HEK293T (cell line): ENCODE measurements at regions not wholly inside any gene's neighbourhood (a gene's known extent, or its start where the extent isn't known, plus 50 kb on each side); places are given as distances from the start of the nearest gene placed in this dataset.

Experiments
- CTCF ChIA-PET: fragments of 350-600 bp; formaldehyde crosslinking; extraction: SDS; loops from one replicate; lab custom pipeline; 2021; ENCODE audit warnings: antibody characterized with exemption, inconsistent platforms; lab: Yijun Ruan, JAX
- POLR2A ChIA-PET: fragments of 350-600 bp; formaldehyde crosslinking; extraction: SDS; loops from one replicate; lab custom pipeline; 2020; ENCODE audit warnings: antibody characterized with exemption, inconsistent platforms; lab: Yijun Ruan, JAX
- DNase-seq: peaks from one replicate; pipeline ENCODE4 v3.0.0; 2012; ENCODE audit warnings: mixed read lengths; ENCODE audit errors: extremely low spot score
- ARNT ChIP-seq: fragments of 450-650 bp; IDR thresholded peaks from 2 replicates; pipeline ENCODE4 v1.6.1; 2017; ENCODE audit warnings: mild to moderate bottlenecking
- BHLHE40 ChIP-seq: fragments of 450-650 bp; IDR thresholded peaks from 2 replicates; pipeline ENCODE4 v1.6.1; 2016; ENCODE audit warnings: mild to moderate bottlenecking, moderate library complexity, borderline replicate concordance
- CTBP1 ChIP-seq: fragments of 450-650 bp; IDR thresholded peaks from 2 replicates; pipeline ENCODE4 v1.6.1; 2016; ENCODE audit warnings: borderline replicate concordance
- ELF4 ChIP-seq: fragments of 450-650 bp; IDR thresholded peaks from 2 replicates; pipeline ENCODE4 v1.6.1; 2017; ENCODE audit warnings: antibody characterized with exemption
- FOXA1 ChIP-seq: fragments of 450-650 bp; IDR thresholded peaks from 2 replicates; pipeline ENCODE4 v1.6.1; 2016; ENCODE audit warnings: mild to moderate bottlenecking
- FOXK2 ChIP-seq: fragments of 450-650 bp; IDR thresholded peaks from 2 replicates; pipeline ENCODE4 v1.6.1; 2016; ENCODE audit warnings: mild to moderate bottlenecking
- FOXM1 ChIP-seq: fragments of 450-650 bp; IDR thresholded peaks from 2 replicates; pipeline ENCODE4 v1.6.1; 2017; ENCODE audit warnings: mild to moderate bottlenecking, borderline replicate concordance
- HDGF ChIP-seq: fragments of 450-650 bp; IDR thresholded peaks from 2 replicates; pipeline ENCODE4 v1.6.1; 2017; ENCODE audit warnings: antibody characterized with exemption, borderline replicate concordance
- L3MBTL2 ChIP-seq: fragments of 450-650 bp; conservative IDR thresholded peaks from 2 replicates; pipeline ENCODE4 v1.6.1; 2016; ENCODE audit warnings: mild to moderate bottlenecking
- LEF1 ChIP-seq: fragments of 450-650 bp; IDR thresholded peaks from 2 replicates; pipeline ENCODE4 v1.6.1; 2017; ENCODE audit warnings: mild to moderate bottlenecking, borderline replicate concordance
- NFRKB ChIP-seq: fragments of 450-650 bp; IDR thresholded peaks from 2 replicates; pipeline ENCODE4 v1.6.1; 2016; ENCODE audit warnings: mild to moderate bottlenecking, moderate library complexity
- SP1 ChIP-seq: fragments of 450-650 bp; IDR thresholded peaks from 2 replicates; pipeline ENCODE4 v1.6.1; 2017
- SUZ12 ChIP-seq: fragments of 450-650 bp; IDR thresholded peaks from 2 replicates; pipeline ENCODE4 v1.6.1; 2016; ENCODE audit warnings: mild to moderate bottlenecking
- TARDBP ChIP-seq: fragments of 450-650 bp; IDR thresholded peaks from 2 replicates; pipeline ENCODE4 v1.6.1; 2016
- ZNF384 ChIP-seq: fragments of 450-650 bp; IDR thresholded peaks from 2 replicates; pipeline ENCODE4 v1.6.1; 2016
- TF ChIP-seq, protein P1 (sequence below): fragments of 450-650 bp; IDR thresholded peaks from 2 replicates; pipeline ENCODE4 v1.6.1; 2016

DNA sequence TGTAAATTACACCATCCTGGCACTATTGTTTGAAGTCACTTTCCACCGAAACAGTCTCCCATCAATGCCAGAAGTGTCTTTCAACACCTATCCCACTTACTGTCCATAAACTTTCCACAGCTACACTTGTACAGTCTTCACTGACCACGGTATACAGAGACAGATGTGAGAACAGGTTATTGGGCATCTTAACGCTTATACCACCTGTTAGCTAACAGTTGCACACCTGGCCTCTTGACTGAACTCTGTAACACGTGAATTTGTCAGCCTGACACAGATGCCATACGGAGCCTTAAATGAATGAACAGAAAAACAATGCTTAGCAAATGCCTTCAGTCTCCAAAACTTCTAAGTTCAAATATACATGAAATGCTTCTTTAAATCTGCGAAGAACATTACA is 440.5 kb downstream of the SHQ1 start:
- TF ChIP-seq FOXM1 (no peak), NFRKB (no peak)
- TF ChIP-seq, protein P1, sequence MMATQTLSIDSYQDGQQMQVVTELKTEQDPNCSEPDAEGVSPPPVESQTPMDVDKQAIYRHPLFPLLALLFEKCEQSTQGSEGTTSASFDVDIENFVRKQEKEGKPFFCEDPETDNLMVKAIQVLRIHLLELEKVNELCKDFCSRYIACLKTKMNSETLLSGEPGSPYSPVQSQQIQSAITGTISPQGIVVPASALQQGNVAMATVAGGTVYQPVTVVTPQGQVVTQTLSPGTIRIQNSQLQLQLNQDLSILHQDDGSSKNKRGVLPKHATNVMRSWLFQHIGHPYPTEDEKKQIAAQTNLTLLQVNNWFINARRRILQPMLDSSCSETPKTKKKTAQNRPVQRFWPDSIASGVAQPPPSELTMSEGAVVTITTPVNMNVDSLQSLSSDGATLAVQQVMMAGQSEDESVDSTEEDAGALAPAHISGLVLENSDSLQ, result no peak
- ChIA-PET CTCF (no interaction called here), POLR2A (no interaction called here)
- no peak for DNase-seq

DNA sequence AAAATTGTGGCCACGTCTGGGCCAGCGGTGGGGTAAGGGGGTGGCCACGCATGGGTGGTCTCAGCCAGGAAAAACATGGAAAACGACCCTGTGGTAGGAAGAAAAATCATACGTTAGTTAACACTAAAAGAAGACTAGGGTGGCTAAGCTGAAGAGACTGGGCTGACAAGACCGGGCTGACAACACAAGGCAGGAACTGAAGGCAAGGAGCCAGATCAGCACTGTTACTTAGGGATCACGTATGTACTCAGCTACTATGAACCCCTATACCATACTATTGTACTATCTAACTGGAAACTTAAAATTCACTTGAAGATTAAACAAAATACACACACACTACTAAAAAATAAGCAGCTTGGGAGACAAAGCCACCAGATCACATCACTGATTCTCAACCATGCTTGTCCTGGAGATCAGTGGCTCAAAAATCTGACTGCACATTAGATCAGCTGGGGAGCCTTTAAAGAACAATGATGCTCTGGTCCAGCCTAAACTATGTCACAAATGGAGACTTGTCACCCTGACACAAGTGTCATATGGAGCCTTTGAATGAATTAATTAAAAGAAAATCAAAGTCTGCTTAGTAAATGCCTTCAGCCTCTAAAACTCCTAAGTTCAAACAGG is 442.2 kb downstream of the SHQ1 start:
- ChIA-PET POLR2A (no interaction called here), CTCF (no interaction called here)
- TF ChIP-seq CTBP1 (no peak), TARDBP (no peak), FOXK2 (no peak), BHLHE40 (no peak), SUZ12 (no peak), ARNT (no peak), FOXA1 (no peak), ELF4 (no peak), NFRKB (no peak), L3MBTL2 (no peak), ZNF384 (no peak), HDGF (no peak), LEF1 (no peak), SP1 (no peak), FOXM1 (no peak)
- TF ChIP-seq, protein P1, result no peak
- no peak for DNase-seq

DNA sequence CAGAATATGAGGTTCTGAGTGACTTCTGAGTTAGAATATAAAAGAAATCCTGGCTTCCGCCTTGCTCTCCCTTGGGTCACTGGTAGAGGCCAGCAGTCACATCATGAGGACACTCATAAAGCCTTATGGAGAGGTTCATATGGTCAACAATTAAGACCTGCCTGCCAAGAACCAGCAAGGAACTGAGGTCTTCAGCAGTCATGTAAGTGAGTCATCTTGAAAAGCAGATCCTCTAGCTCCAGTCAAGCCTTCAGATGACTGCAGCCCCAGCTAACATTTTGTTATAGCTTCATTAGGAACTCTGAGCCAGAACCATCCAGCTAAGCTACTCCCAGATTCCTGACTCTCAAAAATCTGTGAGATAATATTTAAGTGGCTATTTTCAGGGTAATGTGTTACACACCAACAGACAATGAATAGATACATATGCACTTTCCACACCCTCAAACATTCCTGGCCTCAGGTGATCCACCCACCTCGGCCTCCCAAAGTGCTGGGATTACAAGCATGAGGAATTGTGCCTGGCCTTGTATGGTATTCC is 447.2 kb downstream of the SHQ1 start:
- no peak for TF ChIP-seq CTBP1
- TF ChIP-seq ELF4, result no peak
- TF ChIP-seq, protein P1, result no peak
- no peak for DNase-seq
- POLR2A ChIA-PET, result no interaction called here
- CTCF ChIA-PET, result no interaction called here

DNA sequence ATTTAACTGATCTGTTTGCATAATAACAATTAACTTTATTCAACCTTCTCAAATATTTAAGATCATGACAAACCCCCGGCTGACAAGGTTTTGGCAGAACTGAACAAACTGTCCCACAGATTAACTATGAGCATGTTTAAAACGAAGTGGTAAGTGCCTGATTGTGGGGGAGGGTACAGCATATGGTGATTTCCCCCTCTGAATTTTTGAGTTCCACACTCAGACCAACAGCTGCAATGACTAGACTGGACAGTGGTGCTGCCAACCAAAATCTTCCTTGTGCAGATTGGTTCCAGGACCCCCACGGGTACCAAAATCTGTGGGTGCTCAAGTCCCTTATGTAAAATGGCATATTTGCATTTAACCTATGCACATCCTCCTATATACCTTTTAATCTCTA is 449.5 kb downstream of the SHQ1 start:
- CTCF ChIA-PET, result no interaction called here
- no peak for DNase-seq
- TF ChIP-seq TARDBP (no peak), ELF4 (no peak), SP1 (no peak), FOXK2 (no peak), FOXA1 (no peak), BHLHE40 (no peak), NFRKB (no peak), SUZ12 (no peak), HDGF (no peak), CTBP1 (no peak), ARNT (no peak), LEF1 (no peak), ZNF384 (no peak), FOXM1 (no peak)
- TF ChIP-seq, protein P1, result no peak
- POLR2A ChIA-PET, result no interaction called here

DNA sequence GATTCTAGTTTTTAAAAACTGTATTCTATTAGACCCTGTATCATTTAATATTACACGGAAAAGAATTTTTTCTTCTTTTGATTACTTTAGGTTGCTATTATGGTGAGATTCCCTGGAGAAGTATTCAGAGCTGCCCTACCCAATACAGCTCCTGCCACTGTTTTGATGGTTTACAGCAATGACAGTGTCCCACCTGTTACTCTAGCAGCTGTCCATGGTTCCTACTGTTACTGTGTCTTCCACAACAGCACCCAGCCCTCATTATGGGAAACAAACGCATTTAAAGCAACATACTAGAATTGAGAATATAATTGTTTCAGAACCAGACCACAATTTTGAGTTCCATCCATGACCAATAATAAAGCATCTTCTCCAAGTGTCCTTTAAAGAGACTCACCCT is 450.7 kb downstream of the SHQ1 start:
- ChIA-PET POLR2A (no interaction called here), CTCF (no interaction called here)
- no peak for TF ChIP-seq ARNT
- no peak for DNase-seq

DNA sequence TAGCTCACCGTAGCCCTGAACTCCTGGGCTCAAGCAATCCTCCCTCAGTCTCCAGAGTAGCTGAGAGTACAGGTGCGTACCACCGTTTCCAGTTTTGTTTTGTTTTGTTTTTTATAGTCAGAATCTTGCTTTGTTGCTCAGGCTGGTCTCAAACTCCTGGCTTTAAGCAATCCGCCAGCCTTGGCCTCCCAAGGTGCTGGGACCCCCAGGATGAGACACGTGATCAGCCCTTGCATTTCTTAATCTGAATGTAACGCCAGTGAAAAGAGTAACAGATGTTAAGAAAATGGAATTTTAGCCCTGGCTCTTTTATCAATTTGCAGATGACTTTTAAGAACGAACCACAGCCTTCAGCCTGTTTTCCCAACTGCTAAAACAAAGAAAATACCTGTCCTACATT is 451.3 kb downstream of the SHQ1 start:
- no peak for TF ChIP-seq HDGF
- no peak for TF ChIP-seq TARDBP
- no peak for TF ChIP-seq FOXK2
- TF ChIP-seq LEF1, result no peak
- no peak for TF ChIP-seq FOXA1
- no peak for TF ChIP-seq SUZ12
- TF ChIP-seq CTBP1, result no peak
- no peak for TF ChIP-seq SP1
- no peak for TF ChIP-seq L3MBTL2
- TF ChIP-seq ZNF384, result no peak
- no peak for TF ChIP-seq ARNT
- no peak for TF ChIP-seq FOXM1
- no peak for TF ChIP-seq NFRKB
- CTCF ChIA-PET, result no interaction called here
- no peak for DNase-seq
- POLR2A ChIA-PET, result no interaction called here
